B cell (primary cell): ENCODE measurements at regions not wholly inside any gene's neighbourhood (a gene's known extent, or its start where the extent isn't known, plus 50 kb on each side); places are given as distances from the start of the nearest gene placed in this dataset.

Experiments used
- ATAC-seq: fragments of 200-7000 bp; cut with Tn5 transposase; one replicate; pipeline ENCODE4 v1.10.0; 2021; ENCODE audit warnings: low read depth, mild to moderate bottlenecking, moderate number of reproducible peaks, moderate library complexity
- CTCF ChIA-PET: fragments of 350-600 bp; sonication (Branson Sonifier 250); formaldehyde crosslinking; loops from one replicate; lab custom pipeline; 2021; ENCODE audit warnings: antibody characterized with exemption, inconsistent platforms; lab: Charles Lee
- POLR2A ChIA-PET: fragments of 350-600 bp; sonication (Branson Sonifier 250); formaldehyde crosslinking; loops from one replicate; lab custom pipeline; 2021; ENCODE audit warnings: antibody characterized with exemption; lab: Charles Lee
- DNase-seq: peaks from one replicate; pipeline ENCODE4 v3.0.0; 2013
- H2AFZ ChIP-seq: 2 replicates; pipeline ENCODE4 v1.6.1; 2012; ENCODE audit warnings: mild to moderate bottlenecking, low read depth, low read length; ENCODE audit not compliant: insufficient read depth, poor library complexity, severe bottlenecking
- H3K27ac ChIP-seq, 2 donors: 1 replicate in 1 of 2; 2 replicates in 1 of 2; pipeline ENCODE4 v1.5.1; 2012 to 2013; ENCODE audit warnings: low read length in 2 of 2, mild to moderate bottlenecking in 2 of 2, moderate library complexity in 1 of 2
- H3K27me3 ChIP-seq, 4 experiments: fragments of 200-600 bp in 1 of 4; sonication (generic) in 1 of 4; replicated peaks in 1 of 4; 1 replicate in 2 of 4; 2 replicates in 2 of 4; pipeline versions ENCODE4 v1.6.1 to v1.7.0; 2013 to 2016; ENCODE audit warnings: low read length in 3 of 4, mild to moderate bottlenecking in 2 of 4, mixed read lengths in 1 of 4, moderate library complexity in 1 of 4; ENCODE audit not compliant: insufficient read depth in 4 of 4, control insufficient read depth in 3 of 4; ENCODE audit errors: control extremely low read depth in 1 of 4
- H3K36me3 ChIP-seq, 2 experiments: replicated peaks in 1 of 2; 1 replicate in 1 of 2; 2 replicates in 1 of 2; pipeline versions ENCODE4 v1.6.1 to v1.7.1; 2013; ENCODE audit warnings: low read length in 1 of 2; ENCODE audit not compliant: insufficient read depth in 2 of 2, control insufficient read depth in 1 of 2; ENCODE audit errors: control extremely low read depth in 1 of 2, extremely low read depth in 1 of 2
- H3K4me1 ChIP-seq, 2 donors: fragments of 200-600 bp in 1 of 2; sonication (generic) in 1 of 2; 1 replicate in 1 of 2; 2 replicates in 1 of 2; pipeline versions ENCODE4 v1.5.1 to v1.6.1; 2013 to 2017; ENCODE audit warnings: low read length in 2 of 2; ENCODE audit not compliant: control insufficient read depth in 2 of 2, insufficient read depth in 2 of 2
- H3K4me2 ChIP-seq: replicated peaks from 2 replicates; pipeline ENCODE3; 2012; ENCODE audit warnings: mild to moderate bottlenecking, low read depth, low read length; ENCODE audit not compliant: poor library complexity, severe bottlenecking
- H3K4me3 ChIP-seq, 5 experiments: fragments of 200-600 bp in 1 of 5; sonication (generic) in 1 of 5; 1 replicate in 3 of 5; 2 replicates in 2 of 5; pipeline versions ENCODE4 v1.5.1 to v1.7.0; 2011 to 2016; ENCODE audit warnings: low read length in 4 of 5, mild to moderate bottlenecking in 4 of 5, low read depth in 2 of 5, control low read depth in 1 of 5, moderate library complexity in 1 of 5; ENCODE audit not compliant: insufficient read depth in 1 of 5; ENCODE audit errors: control extremely low read depth in 1 of 5, extremely low read depth in 1 of 5
- H3K79me2 ChIP-seq: fragments of 200-600 bp; sonication (generic); one replicate; pipeline ENCODE4 v1.6.0; 2016; ENCODE audit warnings: low read length; ENCODE audit not compliant: control insufficient read depth, insufficient read depth
- H3K9ac ChIP-seq: fragments of 200-600 bp; sonication (generic); 2 replicates; pipeline ENCODE4 v1.6.1; 2017; ENCODE audit warnings: mild to moderate bottlenecking, low read length, moderate library complexity
- H3K9me3 ChIP-seq, 3 donors: one replicate each; pipeline versions ENCODE4 v1.6.1 to v1.7.1; 2013; ENCODE audit warnings: low read length in 2 of 3; ENCODE audit not compliant: control insufficient read depth in 2 of 3, insufficient read depth in 1 of 3; ENCODE audit errors: control extremely low read depth in 1 of 3
- H4K20me1 ChIP-seq: 2 replicates; pipeline ENCODE4 v1.6.0; 2012; ENCODE audit warnings: mild to moderate bottlenecking, low read length; ENCODE audit not compliant: insufficient read depth, control insufficient read depth, poor library complexity, severe bottlenecking
- H3K27ac Mint-ChIP-seq: one replicate; pipeline ENCODE4 v1.8.0; 2021; ENCODE audit warnings: mixed read lengths
- H3K27me3 Mint-ChIP-seq: one replicate; pipeline ENCODE4 v1.8.0; 2021; ENCODE audit warnings: mixed read lengths
- H3K4me1 Mint-ChIP-seq: one replicate; pipeline ENCODE4 v1.8.0; 2021; ENCODE audit warnings: mixed read lengths
- H3K4me3 Mint-ChIP-seq: one replicate; pipeline ENCODE4 v1.8.0; 2021; ENCODE audit warnings: mixed read lengths
- H3K9me3 Mint-ChIP-seq: one replicate; pipeline ENCODE4 v1.8.0; 2022; ENCODE audit warnings: mixed read lengths; ENCODE audit not compliant: insufficient read depth
- EZH2 ChIP-seq: IDR thresholded peaks from 2 replicates; pipeline ENCODE4 v1.6.1; 2012; ENCODE audit warnings: borderline replicate concordance, low read depth, mild to moderate bottlenecking, moderate library complexity, low read length; ENCODE audit not compliant: insufficient read depth, poor library complexity, severe bottlenecking
- WGBS: methylation state at CpG from one replicate; pipeline ENCODE4 v1.1.5; 2013; ENCODE audit warnings: missing lambda C conversion rate; ENCODE audit not compliant: insufficient coverage; 5-methylcytosine and 5-hydroxymethylcytosine counted together
- intact Hi-C: fragments of 100-400 bp; cut with micrococcal nuclease; formaldehyde crosslinking; loops from one replicate; pipeline ENCODE4 v1.10.0; 2022
- TF ChIP-seq, protein P1 (sequence below): fragments of 200-600 bp; IDR thresholded peaks from one replicate; pipeline ENCODE4 v1.8.0; 2022; ENCODE audit warnings: antibody characterized with exemption, mild to moderate bottlenecking

DNA sequence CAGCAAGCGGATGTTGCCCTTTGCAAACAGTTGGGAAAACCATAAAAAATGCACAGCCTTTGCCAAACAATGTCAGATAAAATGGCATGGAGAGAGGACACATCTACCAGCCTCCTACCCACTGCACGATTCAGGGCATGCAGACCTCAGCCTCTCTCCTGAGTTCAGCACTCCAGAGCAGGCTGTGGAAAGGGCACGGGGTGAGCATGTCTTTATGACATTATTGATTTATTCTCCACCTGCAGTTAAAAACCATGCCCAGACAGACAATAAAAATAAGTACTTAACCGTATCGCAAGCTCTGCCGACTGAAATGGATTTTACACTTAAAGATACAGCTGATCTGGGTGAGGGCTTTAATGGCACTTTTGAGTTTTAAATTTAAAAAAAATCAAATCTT lies 127.1 kb downstream of the MAF start:
- no peaks in the 10 kb centered on the region for H3K4me1 ChIP-seq
- H3K9me3 ChIP-seq: no peaks in the 10 kb centered on the region
- WGBS: no CpG with 5 or more reads among the region's 6 CpGs
- H3K4me2 ChIP-seq: no peak overlapping the region
- TF ChIP-seq EZH2: no peak
- TF ChIP-seq, protein P1, sequence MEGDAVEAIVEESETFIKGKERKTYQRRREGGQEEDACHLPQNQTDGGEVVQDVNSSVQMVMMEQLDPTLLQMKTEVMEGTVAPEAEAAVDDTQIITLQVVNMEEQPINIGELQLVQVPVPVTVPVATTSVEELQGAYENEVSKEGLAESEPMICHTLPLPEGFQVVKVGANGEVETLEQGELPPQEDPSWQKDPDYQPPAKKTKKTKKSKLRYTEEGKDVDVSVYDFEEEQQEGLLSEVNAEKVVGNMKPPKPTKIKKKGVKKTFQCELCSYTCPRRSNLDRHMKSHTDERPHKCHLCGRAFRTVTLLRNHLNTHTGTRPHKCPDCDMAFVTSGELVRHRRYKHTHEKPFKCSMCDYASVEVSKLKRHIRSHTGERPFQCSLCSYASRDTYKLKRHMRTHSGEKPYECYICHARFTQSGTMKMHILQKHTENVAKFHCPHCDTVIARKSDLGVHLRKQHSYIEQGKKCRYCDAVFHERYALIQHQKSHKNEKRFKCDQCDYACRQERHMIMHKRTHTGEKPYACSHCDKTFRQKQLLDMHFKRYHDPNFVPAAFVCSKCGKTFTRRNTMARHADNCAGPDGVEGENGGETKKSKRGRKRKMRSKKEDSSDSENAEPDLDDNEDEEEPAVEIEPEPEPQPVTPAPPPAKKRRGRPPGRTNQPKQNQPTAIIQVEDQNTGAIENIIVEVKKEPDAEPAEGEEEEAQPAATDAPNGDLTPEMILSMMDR: no peak
- ATAC-seq (no peak), DNase-seq (no peak)
- no peaks in the 10 kb centered on the region for H3K36me3 ChIP-seq
- ChIA-PET CTCF (no interaction called here), POLR2A (no interaction called here)
- H3K27ac ChIP-seq: no peak overlapping the region
- H3K4me3 ChIP-seq: no peak overlapping the region
- H3K27me3 ChIP-seq: no peaks in the 10 kb centered on the region
- Mint-ChIP-seq H3K9me3 (no peaks in the 10 kb centered on the region), H3K27me3 (no peaks in the 10 kb centered on the region), H3K27ac (no peak overlapping the region), H3K4me1 (no peaks in the 10 kb centered on the region), H3K4me3 (no peak overlapping the region)
- H3K9ac ChIP-seq: no peak overlapping the region
- H2AFZ ChIP-seq: no peak overlapping the region
- no peaks in the 10 kb centered on the region for H3K79me2 ChIP-seq
- H4K20me1 ChIP-seq: no peaks in the 10 kb centered on the region
- intact Hi-C loops: no loop called here

DNA sequence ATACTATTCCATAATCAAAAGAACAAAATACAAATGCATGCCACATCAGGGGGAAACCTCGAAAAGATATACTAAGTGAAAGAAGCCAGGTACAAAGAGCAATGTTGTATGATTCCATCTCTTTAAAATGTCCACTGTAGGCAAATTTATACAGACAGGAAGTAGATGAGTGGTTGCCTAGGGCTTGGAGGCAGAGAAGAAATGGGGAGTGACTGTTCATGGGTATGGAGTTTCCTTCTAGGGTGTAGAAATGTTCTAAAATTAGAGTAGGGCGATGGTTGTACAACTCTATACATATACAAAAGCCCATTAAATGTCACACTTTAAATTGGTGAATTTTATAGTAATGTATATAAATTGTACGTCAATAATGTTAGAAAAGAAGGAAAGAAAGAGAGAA lies 128.1 kb downstream of the MAF start:
- Histone ChIP-seq H3K79me2 (no peaks in the 10 kb centered on the region), H3K36me3 (no peaks in the 10 kb centered on the region), H3K27me3 (no peaks in the 10 kb centered on the region), H3K4me1 (no peaks in the 10 kb centered on the region), H3K9ac (no peak overlapping the region), H3K4me3 (no peak overlapping the region), H4K20me1 (no peaks in the 10 kb centered on the region), H2AFZ (no peak overlapping the region), H3K27ac (no peak overlapping the region), H3K4me2 (no peak overlapping the region), H3K9me3 (no peaks in the 10 kb centered on the region)
- intact Hi-C loops: no loop called here
- WGBS: 100% methylated on average over 1 of the region's 3 CpGs
- CTCF ChIA-PET: no interaction called here
- POLR2A ChIA-PET: no interaction called here
- no peaks in the 10 kb centered on the region for H3K9me3 Mint-ChIP-seq
- peaks cover 3% of the 10 kb centered on the region for H3K27me3 Mint-ChIP-seq
- no peak overlapping the region for H3K27ac Mint-ChIP-seq
- no peak for ATAC-seq
- H3K4me3 Mint-ChIP-seq: no peak overlapping the region
- H3K4me1 Mint-ChIP-seq: no peaks in the 10 kb centered on the region
- no peak for TF ChIP-seq EZH2
- TF ChIP-seq, protein P1: no peak
- DNase-seq: no peak
